NCI-H345 treated with DMSO at 0.1 percent for 48 hours (cell line): ENCODE measurements at regions not wholly inside any gene's neighbourhood (a gene's known extent, or its start where the extent isn't known, plus 50 kb on each side); places are given as distances from the start of the nearest gene placed in this dataset.
"Not testable (repeated sequence)": the region's sequence is repeated elsewhere in the genome, so short reads cannot be mapped to it uniquely, and the experiment has no call there.

Experiments
- DNase-seq: peaks from one replicate; lab custom pipeline; 2025; ENCODE audit not compliant: unreplicated experiment; lab: John Stamatoyannopoulos, UW

DNA sequence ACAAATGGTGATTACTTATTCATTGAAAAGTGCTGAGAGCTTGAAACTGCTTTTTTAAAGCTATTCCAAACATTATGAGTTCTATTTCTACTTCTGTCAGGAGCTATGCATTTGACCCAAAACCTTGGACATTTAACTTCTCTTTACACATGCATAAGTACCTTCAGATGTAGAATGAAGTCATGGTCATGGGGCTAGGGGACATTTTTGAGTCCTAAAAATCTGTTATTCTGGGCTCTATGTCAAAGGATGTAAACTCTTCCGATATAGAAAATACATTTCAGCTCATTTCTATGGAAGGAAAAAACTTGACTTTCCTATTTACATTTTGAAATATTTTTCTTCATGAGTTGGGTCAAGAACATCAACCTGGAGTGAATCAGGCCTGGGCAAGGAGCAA lies 179.5 kb upstream of the CXCL12 start:
- DNase-seq, result no peak

DNA sequence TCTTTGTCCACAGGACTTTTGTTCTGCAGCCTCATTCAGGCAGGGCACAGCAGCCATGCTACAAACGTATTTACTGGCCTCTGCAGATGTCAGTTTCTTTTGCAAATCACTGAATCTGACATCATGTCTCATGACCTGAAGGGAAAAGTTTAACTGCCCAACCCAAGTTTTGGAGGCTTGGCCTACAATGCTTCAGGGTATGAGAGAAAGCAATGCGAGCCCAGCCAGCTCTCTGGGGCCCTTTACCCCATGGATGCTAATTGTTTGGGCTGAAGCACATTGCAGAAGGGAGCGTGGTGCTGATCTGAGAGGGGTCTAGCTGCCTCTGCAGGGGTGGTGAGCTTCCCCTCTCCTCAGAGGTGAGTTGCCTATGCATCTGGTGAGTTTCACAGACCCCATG lies 179.9 kb upstream of the CXCL12 start:
- DNase-seq, result no peak

GRCh38 chr10:44566786-44567185 lies 181.9 kb upstream of the CXCL12 start:
- DNase-seq, result no peak

- no peak for DNase-seq
Measured at GRCh38 chr10:44567471-44567870, 182.6 kb upstream of the CXCL12 start.

GRCh38 chr10:44569193-44570091 lies 184.5 kb upstream of the CXCL12 start:
- DNase-seq, result no peak

DNA sequence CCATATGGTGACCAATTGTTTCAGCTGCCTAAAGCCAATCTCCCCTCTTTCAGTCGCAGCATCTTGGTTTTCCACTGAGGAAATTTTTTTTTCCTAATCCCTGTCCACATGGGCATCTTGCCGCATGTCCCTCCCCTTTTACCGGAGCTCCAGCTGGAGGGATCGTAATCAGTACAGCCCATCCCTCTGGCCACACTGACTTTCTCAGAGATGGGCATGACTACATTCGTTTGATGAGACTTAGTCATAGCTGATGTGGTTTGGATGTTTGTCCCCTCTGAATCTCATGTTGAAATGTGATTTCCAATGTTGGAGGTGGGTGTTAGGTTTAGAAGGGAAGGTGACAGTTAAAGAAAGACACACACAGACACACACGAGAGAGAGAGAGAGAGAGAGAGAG lies 186.8 kb upstream of the CXCL12 start:
- no peak for DNase-seq

GRCh38 chr10:44572146-44572545 lies 187.2 kb upstream of the CXCL12 start:
- DNase-seq, result no peak

GRCh38 chr10:44573821-44574220 lies 188.9 kb upstream of the CXCL12 start:
- no peak for DNase-seq

DNA sequence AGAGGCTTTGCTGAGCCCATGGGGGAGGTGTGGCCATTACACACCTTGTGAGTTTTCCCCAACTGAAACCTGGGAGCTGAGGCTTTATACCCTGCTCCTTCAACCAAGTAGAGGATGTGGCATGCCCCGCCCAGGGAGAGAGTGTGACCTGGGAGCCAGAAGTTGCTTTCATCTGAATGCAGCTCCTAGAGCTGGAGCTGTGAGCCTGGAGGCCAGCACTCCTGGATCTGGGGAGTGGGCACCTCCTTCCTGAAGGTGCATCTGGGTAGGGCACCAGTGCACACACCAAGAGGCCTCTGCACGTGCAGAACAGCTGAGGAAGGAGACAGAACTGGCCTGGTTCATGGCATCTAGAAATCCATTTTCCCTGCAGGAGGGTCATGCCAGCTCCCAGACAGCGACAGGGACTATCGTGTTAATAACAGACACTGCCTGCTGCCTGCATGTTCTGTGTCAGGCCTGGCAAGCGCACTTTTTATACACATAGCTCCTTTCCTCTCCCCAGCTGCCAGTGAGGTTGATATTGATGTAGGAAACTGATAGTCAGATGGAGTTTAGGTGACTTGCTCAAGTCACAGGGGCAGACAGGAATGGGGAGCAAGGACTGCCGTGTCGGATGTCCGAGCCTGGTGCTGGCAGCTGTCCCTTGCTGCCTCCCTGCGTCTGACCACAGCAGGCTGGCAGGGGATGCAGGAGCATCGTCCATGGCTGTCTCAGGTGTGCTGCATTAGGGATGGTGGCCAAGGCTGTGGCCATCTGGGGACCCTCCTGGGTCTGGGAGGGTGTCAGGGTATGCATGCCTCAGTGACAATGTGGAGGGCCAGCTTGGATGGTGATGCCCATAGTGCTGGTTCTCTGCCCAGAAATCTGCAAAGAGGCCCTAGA lies 189.9 kb upstream of the CXCL12 start:
- no peak for DNase-seq

- DNase-seq, result no peak
Measured at GRCh38 chr10:44575601-44576380, 190.9 kb upstream of the CXCL12 start.

GRCh38 chr10:44576702-44577191 lies 191.8 kb upstream of the CXCL12 start:
- DNase-seq, result no peak

DNA sequence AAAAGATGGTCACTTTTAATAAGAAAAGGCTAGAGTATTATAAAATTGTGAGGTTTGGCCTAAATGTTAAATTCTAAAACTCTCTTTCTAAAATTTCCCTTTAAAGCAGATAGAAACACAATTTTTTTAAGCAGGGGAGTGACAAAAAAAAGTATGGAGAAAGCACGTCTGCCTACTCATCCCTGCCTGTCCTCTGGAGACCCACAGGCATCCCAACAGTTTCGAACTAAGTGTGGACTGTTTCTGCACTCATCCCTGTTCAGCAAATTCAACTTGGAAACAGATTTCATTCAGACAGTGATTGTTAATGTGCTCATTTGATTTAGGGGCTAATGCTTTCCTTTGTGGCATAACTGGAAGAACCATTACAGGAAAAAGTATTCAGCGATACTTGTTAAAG lies 192.6 kb upstream of the CXCL12 start:
- no peak for DNase-seq

- DNase-seq, result no peak
Measured at GRCh38 chr10:44578271-44578670, 193.4 kb upstream of the CXCL12 start.

- not testable (repeated sequence) for DNase-seq
Measured at GRCh38 chr10:44578963-44579362, 194.1 kb upstream of the CXCL12 start.

DNA sequence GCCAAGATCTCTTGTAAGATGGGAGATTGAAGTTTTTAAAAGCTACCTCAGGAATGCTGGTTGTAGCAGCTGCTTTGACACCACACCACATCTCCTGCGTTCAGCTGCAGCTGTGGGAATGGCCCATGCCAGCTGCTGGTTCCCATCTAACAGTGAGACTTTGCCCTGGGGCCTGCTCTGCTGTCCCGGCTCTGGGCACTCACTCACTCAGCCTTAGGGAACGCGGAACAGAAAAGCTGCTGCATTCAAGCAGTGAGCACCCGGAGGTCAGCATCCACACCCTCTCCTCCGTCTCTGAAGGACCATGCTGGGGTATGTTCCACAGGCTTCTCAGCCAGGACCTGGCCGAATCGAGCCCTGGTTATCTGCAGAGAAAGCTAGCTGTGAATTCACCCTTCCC lies 197.1 kb upstream of the CXCL12 start:
- no peak for DNase-seq

DNA sequence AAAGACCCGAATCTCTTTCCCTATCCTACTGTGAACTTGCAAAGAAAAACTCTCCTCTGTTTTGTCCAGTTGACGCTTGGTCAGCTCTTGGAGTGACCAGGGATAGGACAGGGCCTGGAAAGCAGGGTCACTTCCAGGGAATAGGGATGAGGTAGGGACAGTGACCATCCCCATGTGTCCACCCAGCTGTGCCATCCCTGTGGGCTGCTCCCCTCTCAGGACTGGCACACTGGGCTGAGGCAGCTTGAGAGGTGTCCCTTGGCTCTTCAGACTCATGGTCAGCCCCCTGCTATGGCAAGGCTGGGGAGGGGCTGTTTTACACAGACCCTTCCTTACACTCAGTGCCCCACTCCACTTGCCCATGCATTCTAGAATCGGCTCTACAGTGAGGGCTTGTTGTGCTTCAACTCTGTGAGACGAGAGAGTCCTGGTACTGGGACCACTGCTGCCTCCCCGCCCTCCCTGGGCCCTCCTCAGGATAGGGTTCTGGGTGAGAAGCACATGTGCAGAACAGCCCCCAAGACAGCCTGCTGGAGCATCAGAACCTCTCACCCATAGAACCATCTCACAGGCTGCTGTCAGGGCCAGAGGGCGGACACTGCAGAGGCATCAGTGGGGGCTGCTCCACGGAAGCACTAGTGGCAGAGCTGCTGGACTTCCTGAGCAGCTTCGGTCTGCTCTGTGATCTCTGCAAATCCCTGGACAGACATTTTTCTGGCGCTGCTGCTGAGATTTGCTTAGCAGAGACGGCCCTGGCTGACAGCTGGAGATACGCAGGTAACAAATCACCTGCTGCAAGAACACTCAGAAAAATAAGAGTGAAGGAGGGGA lies 202.8 kb upstream of the CXCL12 start:
- no peak for DNase-seq

- no peak for DNase-seq
Measured at GRCh38 chr10:44589181-44589943, 204.5 kb upstream of the CXCL12 start.

DNA sequence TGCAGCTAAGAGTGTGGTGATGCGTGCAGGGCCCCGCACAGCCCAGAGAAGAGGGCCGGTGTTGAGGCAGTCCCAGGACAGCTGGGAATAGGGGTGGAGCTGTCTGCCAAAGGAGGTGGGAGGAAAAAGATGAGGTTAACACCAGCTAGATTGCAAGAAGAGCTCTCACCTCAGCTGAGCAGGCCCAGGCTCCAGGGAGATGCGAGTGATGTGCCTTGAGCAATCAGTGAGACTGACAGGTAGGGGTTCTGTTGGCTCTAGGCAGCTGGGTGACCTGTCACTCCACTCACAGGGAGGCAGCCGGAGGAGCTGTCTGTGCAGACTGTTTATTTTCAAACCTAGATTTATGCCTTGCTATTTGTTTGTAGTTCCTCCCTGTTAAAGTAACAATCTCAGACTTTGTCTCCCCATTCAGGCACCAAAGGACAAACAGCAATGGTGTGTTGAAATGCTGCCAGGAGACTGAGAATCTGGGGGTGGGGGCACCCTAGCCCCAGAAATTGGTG lies 205.1 kb upstream of the CXCL12 start:
- no peak for DNase-seq

DNA sequence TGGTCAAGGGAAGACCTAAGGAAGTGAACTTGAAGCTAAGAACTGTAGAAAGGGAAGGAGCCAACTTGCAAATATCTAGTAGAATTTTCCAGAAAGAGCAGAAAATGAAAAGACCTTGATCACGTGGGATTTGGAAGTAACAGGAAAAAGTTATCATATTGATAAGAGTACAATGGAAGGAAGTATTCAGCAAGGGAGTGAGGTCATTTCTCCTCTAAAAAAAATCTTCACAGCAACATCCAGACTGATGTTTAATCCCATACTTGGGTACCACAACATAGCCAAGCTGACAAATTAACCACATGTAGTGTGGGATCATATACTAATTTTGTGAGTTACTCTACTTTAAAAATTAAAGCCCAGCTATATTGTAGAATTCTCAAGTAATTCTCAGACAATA lies 207.0 kb upstream of the CXCL12 start:
- no peak for DNase-seq
